ENCODE measurements at regions not wholly inside any gene's neighbourhood (a gene's known extent, or its start where the extent isn't known, plus 50 kb on each side); places are given as distances from the start of the nearest gene placed in this dataset.

DNA sequence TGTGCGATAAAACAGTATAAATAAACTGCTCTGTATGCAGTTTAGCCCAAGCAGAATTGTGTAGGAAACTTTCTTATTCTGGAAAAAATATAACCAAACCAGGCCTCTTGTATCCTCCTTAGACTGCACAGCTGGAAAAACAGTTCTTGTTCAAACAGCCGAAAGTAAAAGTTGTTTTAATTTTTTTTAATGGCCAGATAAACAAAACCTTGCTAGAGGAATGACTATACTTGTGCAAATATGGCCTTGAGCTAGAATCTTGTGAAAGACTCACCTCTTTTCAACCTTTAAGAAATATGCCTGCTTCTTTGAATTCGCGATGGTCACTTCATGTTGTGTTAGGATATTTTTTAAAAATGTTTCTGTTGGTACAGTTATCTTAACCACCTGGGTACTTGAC lies 114.5 kb upstream of the MAF start:
- ChIA-PET CTCF (no interaction called here), POLR2A (no interaction called here)
- ATAC-seq (no peak), DNase-seq (ENCODE audit: low read depth, low spot score) (no peak)
- no peak overlapping the region for H3K4me3 ChIP-seq (ENCODE audit: low read depth in 2 of 2, low read length in 2 of 2)
- intact Hi-C loops (cut with micrococcal nuclease; ENCODE audit: unreplicated experiment), result no loop called here
- TF ChIP-seq POLR2AphosphoS5 (IDR thresholded peaks at IDR 0.05; ENCODE audit: low read depth, low read length) (no peak), TCF7L2 (IDR thresholded peaks at IDR 0.05; ENCODE audit: low read depth, low read length) (no peak), SIN3A (IDR thresholded peaks at IDR 0.05; ENCODE audit: borderline replicate concordance, insufficient read depth, low read depth, low read length) (no peak)
- TF ChIP-seq, protein P1, sequence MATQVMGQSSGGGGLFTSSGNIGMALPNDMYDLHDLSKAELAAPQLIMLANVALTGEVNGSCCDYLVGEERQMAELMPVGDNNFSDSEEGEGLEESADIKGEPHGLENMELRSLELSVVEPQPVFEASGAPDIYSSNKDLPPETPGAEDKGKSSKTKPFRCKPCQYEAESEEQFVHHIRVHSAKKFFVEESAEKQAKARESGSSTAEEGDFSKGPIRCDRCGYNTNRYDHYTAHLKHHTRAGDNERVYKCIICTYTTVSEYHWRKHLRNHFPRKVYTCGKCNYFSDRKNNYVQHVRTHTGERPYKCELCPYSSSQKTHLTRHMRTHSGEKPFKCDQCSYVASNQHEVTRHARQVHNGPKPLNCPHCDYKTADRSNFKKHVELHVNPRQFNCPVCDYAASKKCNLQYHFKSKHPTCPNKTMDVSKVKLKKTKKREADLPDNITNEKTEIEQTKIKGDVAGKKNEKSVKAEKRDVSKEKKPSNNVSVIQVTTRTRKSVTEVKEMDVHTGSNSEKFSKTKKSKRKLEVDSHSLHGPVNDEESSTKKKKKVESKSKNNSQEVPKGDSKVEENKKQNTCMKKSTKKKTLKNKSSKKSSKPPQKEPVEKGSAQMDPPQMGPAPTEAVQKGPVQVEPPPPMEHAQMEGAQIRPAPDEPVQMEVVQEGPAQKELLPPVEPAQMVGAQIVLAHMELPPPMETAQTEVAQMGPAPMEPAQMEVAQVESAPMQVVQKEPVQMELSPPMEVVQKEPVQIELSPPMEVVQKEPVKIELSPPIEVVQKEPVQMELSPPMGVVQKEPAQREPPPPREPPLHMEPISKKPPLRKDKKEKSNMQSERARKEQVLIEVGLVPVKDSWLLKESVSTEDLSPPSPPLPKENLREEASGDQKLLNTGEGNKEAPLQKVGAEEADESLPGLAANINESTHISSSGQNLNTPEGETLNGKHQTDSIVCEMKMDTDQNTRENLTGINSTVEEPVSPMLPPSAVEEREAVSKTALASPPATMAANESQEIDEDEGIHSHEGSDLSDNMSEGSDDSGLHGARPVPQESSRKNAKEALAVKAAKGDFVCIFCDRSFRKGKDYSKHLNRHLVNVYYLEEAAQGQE (IDR thresholded peaks at IDR 0.05; ENCODE audit: insufficient read depth in 1 of 2, low read depth in 2 of 2, low read length in 1 of 2), result no peak
- TF ChIP-seq, protein P2, sequence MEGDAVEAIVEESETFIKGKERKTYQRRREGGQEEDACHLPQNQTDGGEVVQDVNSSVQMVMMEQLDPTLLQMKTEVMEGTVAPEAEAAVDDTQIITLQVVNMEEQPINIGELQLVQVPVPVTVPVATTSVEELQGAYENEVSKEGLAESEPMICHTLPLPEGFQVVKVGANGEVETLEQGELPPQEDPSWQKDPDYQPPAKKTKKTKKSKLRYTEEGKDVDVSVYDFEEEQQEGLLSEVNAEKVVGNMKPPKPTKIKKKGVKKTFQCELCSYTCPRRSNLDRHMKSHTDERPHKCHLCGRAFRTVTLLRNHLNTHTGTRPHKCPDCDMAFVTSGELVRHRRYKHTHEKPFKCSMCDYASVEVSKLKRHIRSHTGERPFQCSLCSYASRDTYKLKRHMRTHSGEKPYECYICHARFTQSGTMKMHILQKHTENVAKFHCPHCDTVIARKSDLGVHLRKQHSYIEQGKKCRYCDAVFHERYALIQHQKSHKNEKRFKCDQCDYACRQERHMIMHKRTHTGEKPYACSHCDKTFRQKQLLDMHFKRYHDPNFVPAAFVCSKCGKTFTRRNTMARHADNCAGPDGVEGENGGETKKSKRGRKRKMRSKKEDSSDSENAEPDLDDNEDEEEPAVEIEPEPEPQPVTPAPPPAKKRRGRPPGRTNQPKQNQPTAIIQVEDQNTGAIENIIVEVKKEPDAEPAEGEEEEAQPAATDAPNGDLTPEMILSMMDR (IDR thresholded peaks at IDR 0.05), result no peak
- H3K36me3 ChIP-seq (ENCODE audit: control insufficient read depth, insufficient read depth, low read length), result no peaks in the 10 kb centered on the region
- BruUV-seq (replicated peaks), result no TSS peak
- H3K4me1 ChIP-seq (ENCODE audit: control insufficient read depth, insufficient read depth, low read length), result no peaks in the 10 kb centered on the region
- H3K27me3 ChIP-seq (ENCODE audit: control insufficient read depth, insufficient read depth, low read length), result no peaks in the 10 kb centered on the region
- in situ Hi-C loops (cut with HindIII; ENCODE audit: low pct_unique_long_range_greater_than_20kb, low sequenced_read_pairs), result no loop called here
- no peak overlapping the region for H3K27ac ChIP-seq (ENCODE audit: low read length)
- H3K9me3 ChIP-seq (ENCODE audit: control insufficient read depth, insufficient read depth, low read depth, low read length), result no peaks in the 10 kb centered on the region

DNA sequence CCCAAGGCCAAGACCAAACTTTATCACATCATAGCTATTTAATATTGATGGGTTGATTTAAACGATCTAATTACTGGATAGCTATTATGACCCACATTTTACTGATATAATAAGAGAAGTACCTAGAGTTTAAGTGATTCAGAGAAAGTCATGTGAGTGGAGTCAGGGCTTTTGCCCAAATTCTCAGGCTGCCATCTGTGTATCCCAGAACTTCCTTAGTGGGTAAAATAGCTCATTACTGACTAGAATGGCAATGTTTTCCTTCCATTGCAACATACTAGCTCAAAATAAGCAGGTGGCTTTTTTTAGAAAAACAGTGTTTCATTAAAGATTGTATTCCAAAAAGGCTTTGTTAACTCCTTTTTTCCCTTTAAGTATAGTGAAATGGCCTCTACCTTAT lies 113.9 kb upstream of the MAF start:
- TF ChIP-seq, protein P1 (IDR thresholded peaks at IDR 0.05; ENCODE audit: insufficient read depth in 1 of 2, low read depth in 2 of 2, low read length in 1 of 2), result no peak
- no peak for TF ChIP-seq SIN3A (IDR thresholded peaks at IDR 0.05; ENCODE audit: borderline replicate concordance, insufficient read depth, low read depth, low read length)
- no peak for TF ChIP-seq TCF7L2 (IDR thresholded peaks at IDR 0.05; ENCODE audit: low read depth, low read length)
- TF ChIP-seq, protein P2 (IDR thresholded peaks at IDR 0.05), result no peak
- no peak for TF ChIP-seq POLR2AphosphoS5 (IDR thresholded peaks at IDR 0.05; ENCODE audit: low read depth, low read length)
- in situ Hi-C loops (cut with HindIII; ENCODE audit: low pct_unique_long_range_greater_than_20kb, low sequenced_read_pairs), result no loop called here

More for the DNA sequence above, 113.9 kb upstream of the MAF start:
- no peak for ATAC-seq
- no TSS peak for BruUV-seq (replicated peaks)
- DNase-seq (ENCODE audit: low read depth, low spot score), result no peak
- no peaks in the 10 kb centered on the region for H3K4me1 ChIP-seq (ENCODE audit: control insufficient read depth, insufficient read depth, low read length)
- H3K9me3 ChIP-seq (ENCODE audit: control insufficient read depth, insufficient read depth, low read depth, low read length), result no peaks in the 10 kb centered on the region
- H3K4me3 ChIP-seq (ENCODE audit: low read depth in 2 of 2, low read length in 2 of 2), result no peak overlapping the region
- no peaks in the 10 kb centered on the region for H3K36me3 ChIP-seq (ENCODE audit: control insufficient read depth, insufficient read depth, low read length)
- no peaks in the 10 kb centered on the region for H3K27me3 ChIP-seq (ENCODE audit: control insufficient read depth, insufficient read depth, low read length)
- ChIA-PET CTCF (no interaction called here), POLR2A (no interaction called here)
- no peak overlapping the region for H3K27ac ChIP-seq (ENCODE audit: low read length)
- intact Hi-C loops (cut with micrococcal nuclease; ENCODE audit: unreplicated experiment), result no loop called here
